WI38 (cell line): ENCODE measurements at regions not wholly inside any gene's neighbourhood (a gene's known extent, or its start where the extent isn't known, plus 50 kb on each side); places are given as distances from the start of the nearest gene placed in this dataset.
"Not testable (repeated sequence)": the region's sequence is repeated elsewhere in the genome, so short reads cannot be mapped to it uniquely, and the experiment has no call there.

Experiments
- H3K4me3 ChIP-seq: 2 replicates; pipeline ENCODE4 v1.5.1; 2011; ENCODE audit warnings: low read depth, mild to moderate bottlenecking, control low read depth, low read length
- CTCF ChIP-seq: IDR thresholded peaks from 2 replicates; pipeline ENCODE4 v1.5.1; 2012; ENCODE audit warnings: low read depth, mild to moderate bottlenecking, control low read depth, low read length

- H3K4me3 ChIP-seq = no peak overlapping the region
- TF ChIP-seq CTCF = no peak
Observed at GRCh38 chr4:60663769-60664168, 536.4 kb upstream of the ADGRL3 start.

- no peak for TF ChIP-seq CTCF
- peak overlapping the region; percentile 44 for H3K4me3 ChIP-seq
Observed at GRCh38 chr4:60682901-60683300, 517.2 kb upstream of the ADGRL3 start.

- no peak for TF ChIP-seq CTCF
- H3K4me3 ChIP-seq = peak overlapping the region; percentile 44
Observed at GRCh38 chr4:60683357-60683756, 516.8 kb upstream of the ADGRL3 start.

- peak overlapping the region; percentile 44 for H3K4me3 ChIP-seq
- no peak for TF ChIP-seq CTCF
Observed at GRCh38 chr4:60683973-60684372, 516.2 kb upstream of the ADGRL3 start.

- not testable (repeated sequence) for H3K4me3 ChIP-seq
Observed at GRCh38 chr4:60696062-60696461, 504.1 kb upstream of the ADGRL3 start.

- TF ChIP-seq CTCF = no peak
- no peak overlapping the region for H3K4me3 ChIP-seq
Observed at GRCh38 chr4:60709061-60709460, 491.1 kb upstream of the ADGRL3 start.

GRCh38 chr4:60718874-60719273 lies 481.3 kb upstream of the ADGRL3 start:
- no peak overlapping the region for H3K4me3 ChIP-seq
- TF ChIP-seq CTCF = no peak

GRCh38 chr4:60721685-60722084 lies 478.4 kb upstream of the ADGRL3 start:
- H3K4me3 ChIP-seq = no peak overlapping the region
- TF ChIP-seq CTCF = no peak
